HG03159 (cell line): ENCODE measurements at regions not wholly inside any gene's neighbourhood (a gene's known extent, or its start where the extent isn't known, plus 50 kb on each side); places are given as distances from the start of the nearest gene placed in this dataset.
"Not testable (repeated sequence)": the region's sequence is repeated elsewhere in the genome, so short reads cannot be mapped to it uniquely, and the experiment has no call there.

ENCODE experiments used
- ATAC-seq: cut with Tn5 transposase; IDR thresholded peaks from one replicate; pipeline ENCODE4 v1.9.1; 2021; ENCODE audit warnings: mild to moderate bottlenecking, moderate library complexity; ENCODE audit not compliant: unreplicated experiment

DNA sequence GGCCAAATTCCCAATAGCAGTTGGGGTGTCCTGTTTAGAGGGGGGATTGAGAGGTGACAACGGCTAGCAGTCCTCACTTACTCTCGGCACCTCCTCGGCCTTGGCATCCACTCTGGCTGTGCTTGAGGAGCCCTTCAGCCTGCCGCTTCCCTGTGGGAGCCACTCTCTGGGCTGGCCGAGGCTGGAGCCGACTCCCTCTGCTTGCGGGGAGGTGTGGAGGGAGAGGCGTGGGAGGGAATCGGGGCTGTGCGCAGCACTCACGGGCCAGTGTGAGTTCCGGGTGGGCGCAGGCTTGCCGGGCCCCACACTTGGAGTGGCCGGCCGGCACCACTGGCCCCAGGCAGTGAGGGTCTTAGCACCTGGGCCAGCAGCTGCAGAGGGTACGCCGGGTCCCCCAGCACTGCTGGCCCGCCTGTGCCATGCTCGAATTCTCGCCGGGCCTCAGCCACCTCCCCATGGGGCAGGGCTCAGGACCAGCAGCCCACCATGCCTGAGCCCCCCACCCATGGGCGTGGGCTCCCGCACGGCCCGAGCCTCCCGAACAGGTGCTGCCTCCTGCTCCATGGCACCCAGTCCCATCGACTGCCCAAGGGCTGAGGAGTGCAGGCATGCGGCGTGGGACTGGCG is 705.9 kb upstream of the ZNF804A start:
- ATAC-seq = no peak

DNA sequence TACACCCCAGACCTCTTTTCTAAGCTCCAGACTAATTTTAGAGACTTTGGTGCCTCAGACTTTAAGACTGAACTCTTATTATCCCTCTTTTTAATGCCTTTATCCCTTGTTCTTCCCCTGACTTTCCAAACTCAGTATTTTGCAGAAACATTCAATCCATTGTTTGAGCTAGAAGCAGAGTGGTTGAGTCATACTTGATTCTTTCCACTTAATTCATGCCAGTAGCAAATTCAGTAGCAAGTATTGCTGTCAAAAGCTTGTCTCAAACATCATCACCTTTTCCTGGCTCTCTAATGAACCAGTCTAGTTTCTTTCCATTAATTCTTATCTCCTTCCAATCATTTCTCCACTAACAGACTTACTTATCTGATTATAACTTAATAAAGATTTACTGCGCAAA is 699.7 kb upstream of the ZNF804A start:
- no peak for ATAC-seq

DNA sequence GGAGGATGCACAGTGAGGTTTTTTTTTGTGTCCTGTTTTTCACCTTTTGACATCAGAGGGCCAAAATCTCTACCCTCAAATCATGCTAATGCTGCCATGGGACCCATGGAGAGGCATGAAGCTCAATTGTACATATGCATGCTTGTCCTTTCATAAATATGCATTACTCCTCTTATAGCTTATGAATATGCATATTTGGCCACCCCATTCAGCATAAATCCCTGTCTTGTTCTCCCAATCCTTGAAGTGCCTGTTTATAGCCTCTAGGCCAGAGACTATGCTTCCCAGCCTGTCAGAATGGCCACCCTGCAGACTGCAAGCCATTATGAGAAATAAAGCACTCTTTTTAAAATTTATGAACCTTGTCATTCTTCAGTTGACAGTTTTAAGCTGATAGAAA is 696.4 kb upstream of the ZNF804A start:
- no peak for ATAC-seq

DNA sequence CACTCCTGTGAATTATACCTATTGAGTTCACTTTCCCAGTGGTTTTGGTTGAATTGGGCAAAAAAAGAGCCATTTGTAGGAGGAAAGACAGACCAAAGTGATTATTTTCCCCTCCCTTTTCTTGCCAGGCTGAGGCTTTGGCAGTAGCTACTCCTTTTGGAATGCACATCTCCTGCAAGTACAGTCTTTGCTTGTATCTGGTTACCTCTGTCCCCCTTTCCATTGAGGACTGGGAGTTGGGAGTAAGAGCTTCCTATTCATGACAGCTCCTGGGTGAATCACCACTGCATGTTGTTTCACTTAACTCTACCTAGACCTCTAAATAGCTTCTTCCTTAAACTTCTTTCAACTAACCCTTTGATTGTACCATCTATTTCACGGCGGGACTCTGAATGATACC is 695.3 kb upstream of the ZNF804A start:
- no peak for ATAC-seq

DNA sequence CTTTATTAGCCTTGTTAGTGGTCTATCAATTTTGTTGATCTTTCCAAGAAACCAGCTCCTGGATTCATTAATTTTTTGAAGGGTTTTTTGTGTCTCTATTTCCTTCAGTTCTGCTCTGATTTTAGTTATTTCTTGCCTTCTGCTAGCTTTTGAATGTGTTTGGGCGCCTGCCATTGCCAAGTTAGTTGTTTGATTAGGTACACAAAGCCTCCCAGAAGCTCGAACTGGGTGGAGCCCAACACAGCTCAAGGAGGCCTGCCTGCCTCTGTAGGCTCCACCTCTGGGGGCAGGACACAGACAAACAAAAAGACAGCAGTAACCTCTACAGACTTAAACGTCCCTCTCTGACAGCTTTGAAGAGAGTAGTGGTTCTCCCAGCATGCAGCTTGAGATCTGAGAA is 682.3 kb upstream of the ZNF804A start:
- ATAC-seq = not testable (repeated sequence)

DNA sequence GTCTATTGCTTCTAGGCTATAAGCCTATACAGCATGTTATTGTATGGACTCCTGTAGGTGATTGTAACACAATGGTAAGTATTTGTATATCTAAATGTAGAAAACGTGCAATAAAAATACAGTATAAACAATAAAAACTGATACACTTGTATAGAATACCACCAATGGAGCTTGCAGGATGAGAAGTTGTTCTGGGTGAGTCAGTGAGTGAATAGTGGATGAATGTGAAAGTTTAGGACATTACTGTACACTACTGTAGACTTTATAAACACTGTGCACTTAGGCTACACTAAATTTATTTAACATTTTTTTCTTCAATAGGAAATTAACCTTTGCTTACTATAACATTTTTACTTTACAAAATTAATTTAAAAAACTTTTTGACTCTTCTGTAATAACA is 679.2 kb upstream of the ZNF804A start:
- ATAC-seq = no peak

DNA sequence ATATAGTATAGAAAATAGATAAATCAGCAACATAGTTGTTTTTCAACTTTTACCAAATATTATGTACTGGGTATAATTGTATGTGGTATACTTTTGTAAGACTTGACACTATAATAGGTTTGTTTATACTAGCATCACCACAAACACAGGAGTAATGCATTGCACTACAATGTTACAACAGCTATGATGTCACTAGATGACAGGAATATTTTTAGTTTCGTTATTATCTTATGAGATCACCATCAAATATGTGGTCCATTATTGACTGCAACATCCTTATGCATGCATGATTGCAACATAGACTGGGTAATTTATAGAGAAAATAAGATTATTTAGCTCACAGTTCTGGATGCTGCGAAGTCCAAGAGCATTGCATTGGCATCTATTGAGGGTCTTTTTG is 678.4 kb upstream of the ZNF804A start:
- no peak for ATAC-seq

DNA sequence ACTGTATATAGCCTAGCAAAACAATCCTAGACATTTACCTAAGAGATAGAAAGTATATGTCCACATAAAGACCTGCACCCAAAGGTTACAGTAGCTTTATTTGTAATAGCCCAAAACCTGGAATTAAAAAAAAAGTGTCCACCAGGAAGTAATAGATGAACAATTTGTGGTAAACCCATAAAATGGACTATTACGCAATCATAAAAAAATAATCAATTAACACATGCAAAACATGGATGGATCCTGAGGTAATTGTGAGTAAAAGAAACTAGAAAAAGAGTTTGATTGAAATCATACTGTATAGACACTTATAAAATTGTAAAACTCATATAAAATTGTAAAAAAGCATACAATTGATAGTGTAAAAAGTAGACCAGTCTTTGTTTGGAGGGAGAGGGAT is 673.0 kb upstream of the ZNF804A start:
- no peak for ATAC-seq

DNA sequence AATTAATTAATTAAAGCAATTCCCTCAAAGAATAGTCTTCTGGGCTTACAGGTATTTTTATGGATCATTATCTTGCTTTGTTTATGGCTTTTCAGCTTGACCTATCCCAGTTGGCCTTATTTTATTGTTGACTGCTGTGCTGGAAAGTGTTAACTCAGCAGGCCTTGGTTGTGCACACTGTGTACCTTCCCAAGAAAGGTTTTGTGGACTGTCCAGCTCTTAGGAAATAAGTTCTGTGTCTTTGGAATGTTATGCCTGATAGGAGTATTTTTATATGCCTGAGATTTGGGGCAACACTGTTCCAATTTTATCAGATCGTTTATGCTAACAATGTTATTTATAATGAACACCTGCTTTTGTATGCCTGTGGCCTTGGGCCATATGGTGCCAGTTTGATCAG is 671.9 kb upstream of the ZNF804A start:
- no peak for ATAC-seq

DNA sequence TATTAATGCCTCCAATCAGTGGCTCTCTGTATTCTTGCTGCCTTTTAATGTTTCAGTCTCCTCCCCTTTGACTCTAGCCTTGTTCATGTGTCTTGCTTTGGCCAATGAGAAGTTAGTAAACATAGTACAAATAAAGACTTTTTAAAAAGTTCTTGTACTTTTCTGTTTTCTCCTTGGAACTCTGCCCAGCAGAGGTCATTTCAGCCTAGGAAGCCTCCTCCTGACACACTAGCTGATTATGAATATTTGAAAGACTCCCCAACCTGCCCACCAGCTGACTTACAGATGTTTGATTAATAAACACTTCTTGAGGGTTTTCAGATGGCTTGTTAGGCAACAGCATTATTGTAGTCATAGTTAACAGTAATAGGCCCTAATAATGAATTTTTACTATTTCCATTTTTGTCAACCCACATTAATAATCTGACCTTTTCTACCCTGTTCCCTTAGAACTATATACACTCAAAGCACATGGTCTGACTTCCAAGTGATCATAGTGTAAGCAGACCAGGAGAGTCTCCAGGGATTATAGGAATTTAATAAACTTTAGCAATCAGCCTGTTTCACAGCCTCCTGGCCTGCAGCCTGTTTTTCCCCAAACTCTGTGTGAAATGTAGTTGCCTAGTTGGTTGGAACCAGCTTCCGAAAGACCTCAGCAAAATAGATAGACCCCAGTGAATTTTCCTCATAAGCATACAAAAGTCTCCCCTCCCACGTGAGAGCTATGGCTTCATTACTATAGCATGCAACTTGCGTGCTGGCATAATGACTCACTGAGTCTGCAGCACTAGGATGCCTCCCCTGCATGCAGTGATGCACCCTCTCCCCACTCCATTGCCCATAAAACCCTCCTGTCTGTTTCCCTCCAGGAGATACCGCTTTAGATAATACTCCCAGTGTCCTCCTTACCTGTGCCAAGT is 670.7 kb upstream of the ZNF804A start:
- no peak for ATAC-seq

DNA sequence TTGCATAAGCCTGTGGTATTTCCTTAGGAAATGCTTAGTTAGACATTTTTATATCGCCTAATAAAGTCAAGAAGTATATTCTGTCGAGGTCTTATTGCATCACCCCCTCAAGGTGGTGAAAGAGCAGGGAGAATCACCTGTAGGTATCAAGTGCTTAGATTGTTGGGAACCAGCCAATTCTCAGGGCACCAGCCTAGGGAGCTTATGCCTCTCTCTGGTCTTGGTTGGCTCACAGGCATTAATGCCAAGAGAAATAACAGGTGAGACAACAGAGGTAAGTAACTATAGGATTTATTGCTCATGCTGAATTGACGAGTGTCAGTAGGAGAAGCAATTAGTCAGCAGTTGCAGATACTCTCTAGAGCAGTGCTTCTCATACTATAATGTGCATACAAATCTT is 663.3 kb upstream of the ZNF804A start:
- ATAC-seq = no peak

DNA sequence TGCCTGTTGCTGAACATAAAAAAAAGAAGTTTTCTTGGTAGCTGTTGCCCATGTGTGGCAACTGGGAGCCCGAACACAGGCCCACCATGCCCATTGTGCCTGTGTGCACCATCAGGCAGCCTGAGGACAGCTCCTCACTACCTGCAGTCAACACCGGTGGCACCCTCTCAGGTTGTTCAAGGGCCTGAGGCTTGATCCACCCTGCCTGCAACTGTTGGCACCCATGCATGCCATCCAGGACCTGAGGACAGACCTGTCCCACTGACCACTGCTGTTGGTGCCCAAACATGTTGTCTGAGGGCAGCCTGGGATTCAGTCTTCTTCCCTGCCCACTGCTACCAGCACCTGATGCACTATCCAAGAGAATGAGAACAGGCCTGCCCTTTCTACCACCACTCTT is 661.1 kb upstream of the ZNF804A start:
- no peak for ATAC-seq

DNA sequence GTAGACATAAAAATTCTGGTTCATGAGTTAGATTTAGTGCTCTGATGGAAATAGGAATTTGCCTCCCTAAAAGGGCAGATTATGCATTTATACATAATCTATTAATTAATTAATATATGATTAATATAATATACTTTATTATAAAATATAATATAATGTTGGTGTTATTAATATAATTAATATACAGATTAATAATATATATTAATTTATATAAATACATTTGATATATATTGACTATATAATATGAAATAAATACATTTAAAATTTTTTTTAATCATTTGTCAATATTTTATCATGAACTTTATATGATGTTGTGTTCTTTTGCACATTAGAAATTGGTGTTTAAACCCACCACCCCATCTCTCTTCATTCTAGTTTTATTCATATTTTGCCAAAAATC is 652.1 kb upstream of the ZNF804A start:
- ATAC-seq = no peak

DNA sequence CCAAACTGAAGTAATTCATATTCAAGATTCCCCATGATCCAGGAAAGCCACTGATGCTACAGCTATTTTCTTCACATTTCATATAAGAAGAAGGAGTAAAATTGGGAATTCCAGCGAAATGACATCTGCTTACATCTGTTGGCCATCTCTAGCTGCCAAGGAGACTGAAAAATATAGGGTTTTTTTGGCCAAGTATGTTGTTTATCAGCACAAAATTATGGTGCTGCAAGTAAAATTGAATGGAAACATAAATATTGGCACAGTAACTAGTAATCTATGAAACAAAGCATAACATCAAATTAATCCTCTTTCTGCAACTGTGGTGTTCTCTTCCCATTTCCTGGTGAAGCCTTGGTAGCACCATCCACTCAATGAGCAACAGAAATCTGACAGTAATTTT is 649.5 kb upstream of the ZNF804A start:
- no peak for ATAC-seq

DNA sequence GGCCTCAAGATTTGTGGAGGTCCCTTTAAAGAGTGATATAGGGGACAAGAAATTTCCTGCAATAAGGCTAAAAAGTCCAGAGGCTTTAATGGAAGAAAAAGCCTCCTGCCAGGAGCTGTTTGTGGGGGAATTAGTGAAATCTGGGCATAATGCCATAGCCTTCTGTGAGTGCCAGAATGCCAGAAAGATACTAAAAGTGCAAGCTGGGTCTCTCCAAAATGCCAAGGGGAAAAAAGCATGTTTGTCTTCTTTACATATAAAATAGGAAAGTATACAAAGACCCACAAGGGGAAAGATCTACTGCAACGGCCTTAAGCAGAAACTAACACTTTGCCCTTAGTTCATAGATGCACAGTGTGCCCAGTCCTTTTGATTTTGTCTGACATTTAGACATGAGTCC is 647.7 kb upstream of the ZNF804A start:
- no peak for ATAC-seq

DNA sequence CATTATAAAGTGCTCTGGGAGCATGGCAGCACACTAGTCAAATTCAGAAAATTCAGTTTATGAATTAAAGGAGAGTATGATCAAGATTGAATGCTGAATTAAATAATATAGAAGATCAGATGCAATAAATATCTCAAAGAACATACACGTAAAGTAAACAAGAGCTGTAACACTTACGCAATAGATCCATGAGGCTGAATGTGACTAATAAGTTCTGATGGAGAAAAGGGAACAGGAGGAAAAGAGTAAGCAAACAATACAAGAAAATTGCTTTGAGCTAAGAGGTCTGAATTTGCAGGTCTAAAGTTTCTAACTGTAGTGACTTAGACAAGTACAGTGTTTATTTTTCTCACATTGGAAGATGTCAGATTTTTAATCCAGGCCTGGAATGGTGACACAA is 646.7 kb upstream of the ZNF804A start:
- ATAC-seq = no peak

DNA sequence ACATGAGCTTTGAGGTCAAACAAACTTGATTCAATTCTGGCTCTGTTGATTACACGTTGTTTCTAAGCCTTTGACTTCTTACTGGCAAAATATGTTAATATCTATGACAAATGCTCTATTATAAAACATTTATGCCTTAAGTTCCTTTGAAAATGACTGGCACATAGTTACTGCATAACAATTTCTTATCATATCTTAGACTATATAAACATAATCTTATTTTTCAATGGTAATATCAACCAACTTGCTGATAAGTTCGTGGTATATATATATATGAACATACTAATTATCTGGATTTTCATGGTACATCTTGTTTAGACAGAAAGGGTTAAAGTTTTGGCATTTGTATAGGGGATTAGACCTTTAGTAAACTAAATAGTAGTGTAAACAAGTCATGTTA is 645.6 kb upstream of the ZNF804A start:
- ATAC-seq = no peak

DNA sequence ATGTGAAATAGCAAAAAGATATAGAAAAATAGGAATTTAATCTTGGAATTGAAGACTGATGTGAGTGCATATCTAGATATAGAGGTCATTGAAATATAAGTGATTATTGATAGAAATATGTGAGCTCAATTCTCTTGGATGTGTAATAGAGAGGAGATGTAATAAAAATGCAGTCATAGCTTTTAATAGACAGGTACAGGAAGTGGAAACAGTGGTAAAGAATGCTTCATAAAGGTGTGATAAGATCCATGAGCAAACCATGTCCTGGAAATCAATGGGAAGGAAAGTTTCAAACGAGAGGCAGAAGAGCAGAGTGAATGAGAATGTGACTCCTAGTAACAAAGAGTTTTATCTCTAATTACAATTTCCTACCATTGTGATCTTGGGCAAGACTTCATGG is 634.7 kb upstream of the ZNF804A start:
- no peak for ATAC-seq

DNA sequence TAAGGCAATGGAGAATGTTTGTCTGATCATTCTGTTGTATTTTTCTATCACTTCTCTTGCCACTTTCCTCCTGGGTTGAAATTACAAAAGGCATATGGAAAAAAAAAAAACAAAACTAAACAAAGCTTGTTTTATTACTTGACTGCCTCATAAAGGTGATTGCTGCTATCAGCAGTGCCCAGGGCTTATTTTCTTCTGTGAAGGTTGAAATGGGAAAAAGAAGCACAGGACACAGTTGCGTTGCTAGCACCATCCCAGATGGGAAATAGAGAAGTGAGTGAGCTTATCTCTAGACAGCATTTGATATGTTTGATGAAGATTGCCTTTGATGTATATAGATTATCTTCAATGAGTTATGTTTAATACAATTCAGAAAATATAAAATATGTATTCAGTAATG is 633.8 kb upstream of the ZNF804A start:
- no peak for ATAC-seq

DNA sequence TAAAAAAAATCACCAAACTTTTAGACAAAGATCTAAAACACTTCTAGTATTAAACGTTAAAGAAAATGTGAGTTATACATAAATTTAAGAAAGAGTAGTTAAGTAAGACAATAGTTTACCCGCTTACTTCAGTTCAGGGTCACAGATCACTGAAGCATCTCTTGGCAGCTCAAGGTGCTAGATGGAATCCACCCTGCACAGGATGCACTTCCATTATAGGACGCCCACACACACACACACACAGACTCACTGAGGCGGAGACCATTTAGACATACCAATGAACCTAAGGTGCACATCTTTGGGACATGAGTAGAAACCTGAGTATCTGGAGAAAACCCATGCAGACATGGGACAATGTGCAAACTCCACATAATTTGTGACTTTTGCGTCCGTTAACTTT is 630.6 kb upstream of the ZNF804A start:
- no peak for ATAC-seq

DNA sequence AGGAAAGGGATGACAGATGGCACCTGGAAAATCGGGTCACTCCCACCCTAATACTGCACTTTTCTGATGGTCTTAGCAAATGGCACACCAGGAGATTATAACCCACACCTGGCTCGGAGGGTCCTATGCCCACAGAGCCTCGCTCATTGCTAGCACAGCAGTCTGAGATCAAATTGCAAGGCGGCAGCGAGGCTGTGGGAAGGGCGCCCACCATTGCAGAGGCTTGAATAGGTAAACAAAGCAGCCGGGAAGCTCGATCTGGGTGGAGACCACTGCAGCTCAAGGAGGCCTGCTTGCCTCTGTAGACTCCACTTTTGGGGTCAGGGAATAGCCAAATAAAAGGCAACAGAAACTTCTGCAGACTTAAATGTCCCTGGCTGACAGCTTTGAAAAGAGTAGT is 622.7 kb upstream of the ZNF804A start:
- ATAC-seq = not testable (repeated sequence)

DNA sequence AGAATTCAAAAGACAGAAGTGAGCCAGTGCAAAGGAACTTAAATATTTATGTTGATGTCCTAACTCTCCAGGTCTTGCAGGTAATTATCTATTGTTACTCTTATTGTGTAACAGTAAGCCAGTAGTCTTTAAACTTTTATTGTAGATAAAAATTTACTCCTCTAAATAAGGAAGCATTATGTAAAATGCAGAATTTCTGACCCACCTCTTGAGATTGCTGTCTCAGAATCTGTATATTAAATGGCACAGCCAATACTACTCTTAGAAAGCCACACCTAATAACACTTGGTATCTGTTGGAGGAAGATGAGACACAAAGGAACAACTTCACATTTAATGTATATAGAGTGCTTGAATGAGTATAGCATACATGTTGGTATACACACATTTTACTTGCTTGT is 613.5 kb upstream of the ZNF804A start:
- ATAC-seq = no peak

DNA sequence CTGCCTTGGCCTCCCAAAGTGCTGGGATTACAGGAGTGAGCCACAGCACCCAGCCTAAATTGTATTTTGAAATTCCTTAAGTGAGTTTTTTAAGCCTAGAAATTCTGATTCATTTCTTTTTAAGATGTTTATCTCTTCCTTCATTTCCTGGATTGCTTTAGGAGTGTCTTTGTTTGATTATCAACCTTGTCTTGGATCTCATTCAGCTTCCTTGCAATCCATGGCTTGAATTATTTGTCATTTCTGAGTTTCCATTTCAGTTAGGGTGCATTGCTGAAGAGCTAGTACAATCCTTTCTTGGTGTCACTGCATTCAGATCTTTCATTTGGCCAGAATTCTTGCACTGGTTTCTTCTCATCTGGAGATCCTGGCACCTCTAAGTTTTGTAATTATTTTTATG is 606.4 kb upstream of the ZNF804A start:
- ATAC-seq = no peak
